GM18505 (cell line): ENCODE measurements at regions not wholly inside any gene's neighbourhood (a gene's known extent, or its start where the extent isn't known, plus 50 kb on each side); places are given as distances from the start of the nearest gene placed in this dataset.

ENCODE experiments used
- ATAC-seq: cut with Tn5 transposase; IDR thresholded peaks from one replicate; pipeline ENCODE4 v1.9.1; 2021; ENCODE audit not compliant: unreplicated experiment
- POLR2A ChIP-seq: IDR thresholded peaks from 4 replicates; pipeline ENCODE4 v1.6.1; 2011; ENCODE audit warnings: borderline replicate concordance; ENCODE audit not compliant: insufficient read depth, insufficient read length; ENCODE audit errors: extremely low read depth

GRCh38 chr2:225226441-225226840 is 173.1 kb upstream of the NYAP2 start:
- no peak for ATAC-seq
- no peak for TF ChIP-seq POLR2A

GRCh38 chr2:225223301-225223700 is 176.2 kb upstream of the NYAP2 start:
- TF ChIP-seq POLR2A = no peak
- no peak for ATAC-seq

- ATAC-seq = no peak
- no peak for TF ChIP-seq POLR2A
These were observed 165.2 kb upstream of the DOCK10 start for GRCh38 chr2:225207471-225207870.

GRCh38 chr2:225207043-225207442 is 164.8 kb upstream of the DOCK10 start:
- no peak for TF ChIP-seq POLR2A
- ATAC-seq = no peak

- no peak for TF ChIP-seq POLR2A
- ATAC-seq = no peak
These were observed 154.3 kb upstream of the DOCK10 start for GRCh38 chr2:225196579-225196978.

- TF ChIP-seq POLR2A = no peak
- ATAC-seq = no peak
These were observed 150.6 kb upstream of the DOCK10 start for GRCh38 chr2:225192869-225193268.

GRCh38 chr2:225190987-225191386 is 148.7 kb upstream of the DOCK10 start:
- ATAC-seq = no peak
- no peak for TF ChIP-seq POLR2A

GRCh38 chr2:225184948-225185347 is 142.7 kb upstream of the DOCK10 start:
- ATAC-seq = no peak
- TF ChIP-seq POLR2A = no peak

GRCh38 chr2:225182126-225182525 is 139.9 kb upstream of the DOCK10 start:
- TF ChIP-seq POLR2A = no peak
- no peak for ATAC-seq

GRCh38 chr2:225177098-225177497 is 134.8 kb upstream of the DOCK10 start:
- no peak for TF ChIP-seq POLR2A
- no peak for ATAC-seq

- no peak for TF ChIP-seq POLR2A
- ATAC-seq = no peak
These were observed 131.6 kb upstream of the DOCK10 start for GRCh38 chr2:225173909-225174308.

- no peak for ATAC-seq
- no peak for TF ChIP-seq POLR2A
These were observed 129.1 kb upstream of the DOCK10 start for GRCh38 chr2:225171350-225171749.

GRCh38 chr2:225170162-225170561 is 127.9 kb upstream of the DOCK10 start:
- no peak for ATAC-seq
- no peak for TF ChIP-seq POLR2A

- ATAC-seq = no peak
- no peak for TF ChIP-seq POLR2A
These were observed 127.1 kb upstream of the DOCK10 start for GRCh38 chr2:225169396-225169795.

- no peak for ATAC-seq
- TF ChIP-seq POLR2A = no peak
These were observed 122.8 kb upstream of the DOCK10 start for GRCh38 chr2:225165052-225165451.
